NCI-H446 treated with DMSO at 0.1 percent for 48 hours (cell line): ENCODE measurements at regions not wholly inside any gene's neighbourhood (a gene's known extent, or its start where the extent isn't known, plus 50 kb on each side); places are given as distances from the start of the nearest gene placed in this dataset.

Source experiments
- DNase-seq: peaks from one replicate; lab custom pipeline; 2025; lab: John Stamatoyannopoulos, UW

DNA sequence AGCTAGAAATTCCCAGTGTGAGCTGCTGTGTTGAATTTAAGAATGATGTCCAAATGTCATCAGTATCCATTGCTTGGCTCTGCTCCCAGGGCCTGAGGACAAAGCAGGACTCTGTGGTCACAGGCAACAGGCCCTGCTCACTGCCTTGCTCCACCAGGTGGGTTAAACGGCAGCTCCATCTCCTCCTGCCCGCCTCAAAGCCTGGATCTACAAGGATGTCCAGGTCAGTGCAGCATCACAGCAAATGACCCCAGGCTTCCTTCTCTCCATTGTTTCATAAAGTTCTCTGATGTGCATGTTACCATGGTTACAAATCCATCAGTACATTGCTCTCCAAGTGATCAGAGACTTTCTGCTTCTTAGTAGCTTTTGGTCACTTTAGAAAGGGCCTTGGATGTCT lies 322.0 kb upstream of the ZNF32 start:
- DNase-seq, result no peak

DNA sequence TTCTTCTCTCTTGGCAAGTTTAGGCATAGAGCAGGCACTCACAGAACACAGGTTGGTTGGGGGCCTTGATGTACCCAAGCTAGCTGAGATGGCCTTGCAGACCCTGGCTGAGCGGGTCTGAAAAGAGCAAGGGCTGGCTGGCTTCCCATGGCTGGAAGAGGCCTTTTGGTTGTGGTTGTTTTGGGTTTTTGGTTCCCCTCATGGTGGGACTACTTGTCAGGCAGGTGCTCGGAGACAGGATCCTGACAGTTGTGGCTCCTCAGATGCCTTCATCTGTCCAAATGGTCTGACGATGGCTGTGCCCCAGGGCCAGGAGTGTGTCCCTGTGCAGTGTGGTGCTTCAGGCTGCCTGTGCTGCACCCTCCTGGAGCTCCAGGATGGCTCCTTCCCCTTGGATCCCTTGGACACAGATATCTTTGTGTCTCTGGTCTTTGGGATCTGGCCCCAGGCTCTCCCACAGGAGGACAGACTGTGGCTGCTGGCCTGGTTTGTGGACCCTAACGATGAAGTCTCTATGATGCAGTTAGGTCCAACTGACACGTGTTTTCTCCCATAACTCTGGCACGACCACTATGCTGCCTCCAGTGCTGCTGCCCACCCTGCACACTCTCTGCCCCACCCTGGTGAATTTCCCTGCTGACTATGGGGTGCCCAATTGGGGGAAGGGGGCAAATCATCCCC lies 321.5 kb upstream of the ZNF32 start:
- no peak for DNase-seq

DNA sequence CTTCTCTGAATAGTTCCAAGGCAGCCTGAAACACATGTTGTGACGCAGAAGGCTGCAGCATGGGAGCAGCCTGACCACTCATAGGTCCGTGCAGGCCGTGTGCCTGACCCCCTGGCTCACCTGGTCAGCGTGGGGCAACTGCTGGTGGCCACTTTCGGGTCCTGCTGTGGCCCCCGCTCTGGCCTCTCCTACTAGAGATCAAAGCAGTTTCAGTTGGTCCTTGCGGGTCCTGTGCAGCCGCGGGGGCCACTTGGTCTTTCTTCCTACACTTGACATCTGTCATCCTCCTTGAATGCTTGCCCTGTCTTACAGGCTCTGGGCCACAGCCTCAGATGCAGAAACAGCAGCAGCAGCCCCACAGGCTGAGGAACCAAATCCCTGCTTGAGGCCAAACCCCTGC lies 320.8 kb upstream of the ZNF32 start:
- no peak for DNase-seq

DNA sequence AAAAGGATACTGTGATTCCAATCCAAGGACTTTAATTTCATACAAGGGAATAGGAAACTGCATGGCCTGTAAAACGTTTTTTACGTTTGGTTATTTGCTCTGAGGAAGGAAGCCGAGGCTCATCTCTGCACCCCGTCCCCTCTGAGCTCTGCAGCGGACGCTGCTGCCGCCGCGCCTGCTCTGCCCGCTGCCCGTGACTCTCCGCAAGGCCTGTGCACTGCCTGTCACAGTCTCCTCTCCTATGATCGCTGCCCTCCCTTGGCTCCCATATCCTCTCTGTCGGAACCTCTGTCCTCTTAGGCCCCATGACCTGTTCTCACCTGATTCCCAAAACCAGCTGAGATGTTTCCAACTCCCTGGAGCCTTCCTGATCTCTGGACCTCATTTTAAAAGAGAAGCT lies 320.3 kb upstream of the ZNF32 start:
- no peak for DNase-seq

DNA sequence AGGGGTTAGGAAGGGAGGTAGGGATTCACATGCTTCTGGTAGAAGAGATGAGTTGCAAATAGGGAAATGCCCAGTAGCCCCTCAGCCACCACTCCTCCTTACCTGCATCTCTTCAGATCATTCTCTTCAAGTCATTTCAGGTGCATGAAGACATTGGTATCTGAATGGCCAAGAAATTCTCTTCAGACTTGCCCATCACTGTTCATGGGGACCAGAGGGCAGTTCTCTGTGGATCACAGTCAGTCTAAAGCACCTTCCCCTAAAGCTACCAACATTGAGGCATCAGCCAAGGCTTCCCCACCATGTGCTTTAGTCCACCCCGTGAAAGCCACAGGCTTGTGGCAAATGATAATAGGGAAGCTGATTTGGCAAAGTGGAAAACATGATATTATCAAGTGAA lies 319.4 kb upstream of the ZNF32 start:
- DNase-seq, result no peak

DNA sequence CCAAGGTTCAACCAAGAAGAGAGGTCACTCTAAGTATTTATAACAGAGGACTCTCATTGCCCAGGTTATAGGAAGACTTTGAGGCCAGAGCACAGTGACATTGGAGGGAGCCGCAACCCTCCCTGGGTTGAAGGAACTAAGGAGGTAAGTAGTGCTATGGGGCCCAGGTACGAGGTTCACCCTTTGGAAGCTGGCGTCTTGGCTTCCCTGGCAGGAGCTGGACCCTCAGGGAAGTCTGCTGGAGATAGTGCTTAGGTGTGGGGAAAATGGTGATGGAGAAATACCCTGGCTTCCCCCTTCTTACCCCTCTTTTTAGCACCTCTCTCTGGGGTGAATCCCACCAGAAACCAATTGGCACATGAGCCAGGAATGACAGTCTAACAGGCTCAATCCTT lies 317.9 kb upstream of the ZNF32 start:
- DNase-seq, result no peak

DNA sequence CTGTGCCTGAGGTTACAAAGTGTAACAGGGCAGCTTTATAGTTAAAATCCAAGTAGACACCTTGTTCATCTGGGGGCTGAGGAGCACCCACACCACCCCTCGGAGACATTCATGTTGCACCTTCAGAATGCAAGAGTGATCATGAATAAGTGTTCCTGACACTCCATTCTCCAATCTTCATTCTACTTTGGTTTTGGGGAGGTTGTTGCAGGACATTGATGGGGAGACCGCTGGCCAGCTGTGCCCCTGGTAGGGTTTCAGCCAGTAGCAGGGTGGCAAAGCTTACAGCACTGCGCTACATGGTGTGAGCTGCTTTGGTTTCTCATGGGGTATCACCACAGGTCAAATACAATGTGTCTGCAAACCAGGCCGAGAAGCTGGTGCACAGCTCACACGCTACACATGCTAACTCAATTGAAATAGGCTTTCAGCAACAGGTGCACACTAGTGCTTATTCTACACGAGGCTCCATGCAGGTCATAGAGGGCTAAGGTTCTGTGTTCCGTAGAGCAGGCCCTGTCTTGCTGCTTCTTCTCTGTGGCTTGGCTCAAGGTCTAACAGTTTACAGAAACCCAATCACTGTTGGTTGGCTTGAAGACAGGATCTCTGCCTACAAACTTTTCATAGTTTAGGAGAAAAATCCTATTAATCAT lies 317.4 kb upstream of the ZNF32 start:
- DNase-seq, result no peak

DNA sequence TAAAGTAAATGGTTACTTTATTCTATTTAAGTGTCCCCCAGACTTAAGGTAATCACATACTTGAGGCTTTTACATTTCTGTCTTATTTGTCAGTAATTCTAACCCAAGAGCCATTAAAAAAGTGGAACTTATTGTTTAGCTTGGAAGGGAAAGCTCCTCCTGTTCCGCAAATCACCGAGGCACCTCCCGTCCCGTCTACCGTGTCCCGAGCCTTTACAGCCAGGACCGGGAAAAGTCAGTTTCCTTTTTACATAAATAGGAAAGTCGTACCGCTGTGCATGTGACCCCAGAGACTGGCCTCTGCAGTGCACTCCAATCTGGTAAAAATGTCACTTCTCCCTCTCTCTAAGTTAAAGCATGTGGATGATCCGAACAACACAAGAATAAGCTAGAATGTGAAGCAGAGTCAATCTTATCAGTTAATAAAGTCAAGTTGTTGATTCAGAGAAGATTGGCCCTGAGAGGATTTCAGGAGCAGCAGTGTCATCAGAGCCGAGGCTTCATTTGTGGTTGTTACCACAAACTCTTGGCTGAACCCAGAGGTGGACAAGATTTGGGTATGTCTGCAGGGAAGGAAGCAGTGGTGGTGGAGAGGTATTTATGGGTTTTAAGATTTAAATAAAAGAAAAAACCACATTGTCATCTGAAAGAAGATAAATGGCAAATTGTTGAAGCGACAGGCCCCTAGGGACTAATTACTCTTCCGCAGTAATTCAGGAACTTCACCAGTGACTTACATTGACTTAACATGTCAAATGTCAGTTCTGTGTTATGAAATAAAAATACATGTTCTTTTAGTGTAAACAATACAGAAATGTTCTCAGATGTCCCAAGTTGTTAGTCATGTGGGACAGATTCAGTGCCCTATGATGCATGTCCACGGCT lies 316.6 kb upstream of the ZNF32 start:
- DNase-seq, result no peak

DNA sequence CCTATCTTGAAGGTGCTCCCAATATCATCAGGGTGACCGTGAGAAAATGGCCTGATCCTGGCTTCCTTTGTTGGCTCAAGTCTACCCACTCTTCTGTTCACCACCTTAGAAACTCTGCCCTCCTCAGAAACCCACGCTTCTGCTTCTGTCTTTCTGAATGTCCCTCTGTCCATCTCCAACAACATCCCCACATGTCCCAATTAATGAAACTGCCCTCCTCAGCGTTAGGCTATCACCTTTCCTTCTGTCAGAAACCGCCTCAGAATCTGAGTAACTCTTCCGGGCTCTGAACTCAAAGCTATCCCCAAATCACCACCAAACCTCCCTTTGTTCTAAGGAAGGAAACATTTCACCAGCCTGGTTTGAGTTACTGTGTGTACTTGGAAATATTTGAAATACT lies 315.8 kb upstream of the ZNF32 start:
- DNase-seq, result no peak

DNA sequence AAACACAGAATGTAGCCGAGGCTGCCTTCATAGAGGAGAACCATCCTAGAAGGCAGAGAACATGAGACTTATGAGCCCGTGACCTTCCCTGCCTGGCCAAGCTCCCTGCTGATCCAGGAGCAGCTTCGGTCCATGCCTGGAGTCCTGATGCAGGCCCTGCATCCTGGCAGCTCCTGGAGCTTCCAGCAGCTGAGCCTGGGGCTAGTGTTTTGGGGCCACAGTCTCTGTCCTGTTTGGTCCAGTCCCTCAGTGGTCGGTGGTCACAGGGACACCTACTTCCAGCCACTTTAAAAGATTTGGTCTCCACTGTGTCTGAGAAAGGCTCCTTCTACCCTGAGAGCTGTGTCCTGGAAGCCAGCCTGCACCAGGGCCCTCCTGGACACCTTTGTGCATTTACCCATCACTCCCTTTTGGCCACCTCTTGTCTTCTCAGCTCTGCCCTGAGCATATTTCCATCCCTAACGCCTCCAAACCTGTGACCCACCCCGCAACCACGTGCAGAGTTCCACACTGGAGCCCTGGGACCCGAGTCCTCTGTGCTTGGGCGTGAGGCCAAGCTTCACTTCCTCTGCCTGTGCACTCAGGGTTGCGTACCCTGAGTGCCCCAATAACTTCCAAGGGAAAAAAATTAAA lies 315.2 kb upstream of the ZNF32 start:
- no peak for DNase-seq

DNA sequence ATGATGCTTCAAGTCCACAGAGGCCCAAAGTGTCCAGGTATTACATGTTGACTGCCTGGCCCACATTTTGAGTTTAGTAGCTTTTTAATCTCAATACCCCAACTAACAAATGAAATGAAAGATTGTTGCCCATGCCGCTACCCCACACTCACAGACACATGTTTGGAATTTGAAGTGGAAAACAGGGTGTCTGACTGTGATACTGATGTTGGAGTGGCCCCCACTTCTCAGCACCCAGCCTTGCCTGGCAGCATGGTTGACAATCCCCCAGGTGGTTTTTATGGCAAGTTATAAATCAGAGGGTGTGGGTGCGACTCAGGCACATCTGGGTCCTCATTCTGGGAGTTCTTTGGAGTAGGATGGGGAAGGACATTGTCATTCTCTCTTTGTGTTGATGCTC lies 314.7 kb upstream of the ZNF32 start:
- DNase-seq, result no peak

DNA sequence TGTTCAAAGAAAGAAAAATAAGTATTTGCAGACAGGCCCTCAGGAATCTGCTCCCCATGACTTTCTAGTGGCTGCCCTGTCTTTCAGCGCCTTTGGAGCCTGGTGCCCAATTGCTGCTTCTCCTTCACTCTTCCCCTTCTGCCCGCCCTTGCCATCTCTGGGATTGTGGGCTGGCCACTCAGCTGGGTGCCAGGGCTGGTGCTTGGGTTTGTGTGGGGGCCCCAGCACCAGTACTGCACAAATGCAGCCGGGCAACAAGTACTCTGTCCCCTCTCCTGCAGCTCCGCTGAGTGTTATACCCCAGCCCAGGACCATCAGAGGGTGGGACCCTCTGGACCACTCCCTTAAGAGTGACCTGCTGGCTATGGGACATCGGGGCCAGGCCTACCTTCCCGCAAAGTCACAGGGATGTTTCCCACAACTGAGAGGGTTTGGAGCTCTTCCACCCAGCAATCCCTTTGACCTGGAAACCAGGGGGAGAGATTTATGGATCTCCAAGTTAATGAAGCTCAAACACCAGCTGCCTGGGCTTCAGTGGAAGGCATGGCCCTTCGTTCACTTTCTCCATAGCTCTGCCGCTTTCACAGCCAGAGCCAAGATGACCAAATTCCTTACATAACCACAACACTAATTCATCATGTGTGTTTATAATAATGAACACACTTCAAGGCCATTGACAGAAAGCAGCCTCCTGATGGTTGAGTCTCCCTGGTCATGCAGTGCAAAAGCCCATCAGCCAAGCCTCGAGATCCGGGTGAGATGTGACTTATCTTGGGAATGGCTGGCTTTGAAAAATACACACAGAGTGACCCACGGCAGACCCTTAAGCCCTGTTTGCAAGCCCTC lies 313.9 kb upstream of the ZNF32 start:
- no peak for DNase-seq

DNA sequence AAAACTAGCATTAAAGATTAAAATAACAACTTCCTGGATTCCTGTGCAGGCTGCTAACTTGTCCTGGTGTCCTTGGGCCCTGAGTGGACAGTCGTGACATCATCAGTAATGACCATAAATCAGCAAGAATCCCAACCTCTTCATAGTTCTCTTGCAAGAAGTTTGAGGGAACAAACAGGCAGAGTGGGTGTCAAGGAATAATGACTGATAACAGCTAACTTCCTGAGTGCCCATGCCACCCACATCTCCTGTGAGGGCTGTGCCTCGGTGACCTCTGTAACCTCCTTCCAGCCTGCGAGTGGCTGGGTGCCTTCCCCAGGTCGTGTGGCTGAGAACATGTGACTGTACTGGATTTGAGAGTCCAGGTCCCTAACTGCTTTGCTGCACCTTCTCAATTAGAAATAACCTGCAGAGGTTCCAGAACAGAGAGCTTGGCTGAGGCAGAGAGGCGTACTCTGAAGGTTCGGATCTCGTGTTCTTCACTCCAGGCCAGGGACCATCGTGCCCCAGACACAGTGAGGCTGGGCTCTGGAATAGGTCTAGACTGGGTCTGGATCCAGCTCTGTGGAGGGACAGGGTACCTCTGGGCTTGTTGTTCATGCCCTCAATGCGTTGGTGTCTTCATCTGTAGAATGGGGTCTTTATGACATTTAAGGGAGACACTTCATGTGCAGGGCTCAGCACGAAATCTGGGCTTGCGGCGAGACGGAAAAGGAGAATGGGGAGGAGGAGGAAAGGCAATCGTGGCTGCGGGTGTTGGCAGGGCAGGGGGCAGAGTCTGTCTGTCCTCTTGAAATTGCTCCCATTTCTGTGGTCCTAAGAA lies 313.1 kb upstream of the ZNF32 start:
- DNase-seq, result no peak

DNA sequence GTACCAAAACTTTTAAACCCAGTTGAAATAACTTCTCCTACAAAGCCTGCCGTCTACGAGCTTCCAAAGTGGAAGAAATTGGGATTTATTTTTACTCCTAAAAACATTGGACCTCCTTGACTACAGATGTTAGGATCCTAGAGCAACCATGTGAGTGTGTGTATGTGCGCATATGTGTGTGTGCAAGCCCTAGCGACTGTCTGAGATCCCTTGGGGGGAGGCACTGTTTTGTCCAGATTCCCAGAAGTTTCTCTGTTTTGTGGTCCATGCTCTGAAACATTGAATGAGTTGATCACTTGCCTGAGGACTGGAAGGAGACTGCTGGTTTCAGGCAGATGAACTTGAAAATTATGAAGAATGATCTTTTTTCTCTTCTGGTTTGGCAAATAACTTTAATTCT lies 312.3 kb upstream of the ZNF32 start:
- DNase-seq, result no peak

DNA sequence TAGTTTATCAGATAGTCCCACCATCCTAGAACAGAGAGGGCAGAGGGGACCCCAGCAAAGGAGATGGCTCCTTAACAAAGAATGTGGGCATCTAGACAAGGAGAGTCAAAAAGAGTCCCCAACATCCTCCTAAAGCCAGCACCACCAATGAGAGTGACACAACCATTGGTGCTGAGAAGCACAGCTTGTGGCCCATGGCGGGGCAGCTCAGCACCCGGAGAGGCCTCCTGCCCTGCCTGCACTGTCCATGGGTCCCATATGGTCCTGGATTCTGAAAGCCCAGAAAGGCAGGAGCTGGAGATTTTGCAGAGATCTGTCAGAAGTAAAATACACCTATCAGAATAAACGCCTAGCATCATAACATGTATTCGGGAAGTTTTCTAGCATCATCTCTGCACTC lies 311.8 kb upstream of the ZNF32 start:
- no peak for DNase-seq

DNA sequence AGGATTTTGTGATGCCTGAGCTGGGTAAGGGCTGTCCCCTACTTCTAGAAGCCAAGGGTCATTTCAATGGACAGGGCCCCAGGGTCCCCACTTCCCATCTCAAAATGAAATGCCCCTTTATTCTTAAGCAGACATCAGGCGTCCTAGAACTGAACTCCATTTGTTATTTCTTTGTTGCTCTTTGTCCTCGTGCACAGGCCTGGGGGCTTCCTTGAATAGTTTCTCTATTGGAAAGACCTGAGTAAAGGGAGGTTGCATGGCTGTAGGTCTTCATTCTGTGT lies 311.4 kb upstream of the ZNF32 start:
- DNase-seq, result no peak

DNA sequence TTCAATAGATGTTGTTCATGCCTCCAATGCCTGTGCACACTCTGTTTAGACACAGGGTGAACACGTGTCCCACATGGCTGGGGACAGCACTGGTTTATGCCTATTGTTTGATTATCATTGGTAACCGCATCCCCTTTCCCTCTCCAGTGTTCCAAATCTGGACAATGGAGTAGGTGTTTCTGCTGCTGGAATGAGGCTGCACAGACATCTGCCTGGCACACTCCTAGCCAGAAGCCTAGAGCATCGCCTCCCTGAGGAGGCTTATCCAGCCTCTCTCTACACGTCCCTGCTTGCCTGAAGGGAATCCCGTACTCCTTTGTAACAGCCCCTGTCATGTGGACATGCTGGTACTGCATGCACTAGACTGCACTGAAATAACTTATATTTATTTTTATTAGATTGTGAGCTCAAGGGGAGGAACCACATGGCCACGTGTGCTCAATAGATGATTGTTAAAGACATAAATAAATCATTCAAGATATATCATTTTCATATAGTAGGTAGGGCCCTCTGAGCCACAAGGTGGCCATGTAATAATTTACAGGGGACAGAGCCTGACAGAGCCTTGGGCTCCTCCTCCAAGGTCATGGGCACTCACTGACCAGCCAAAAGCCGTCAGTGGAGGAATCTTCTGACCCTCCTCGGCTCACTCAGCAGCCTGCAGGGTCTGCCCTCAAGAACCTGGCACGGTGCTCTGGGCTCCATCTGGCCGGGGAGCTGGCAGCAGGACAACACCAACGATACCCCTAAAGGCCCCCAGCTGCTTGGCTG lies 310.9 kb upstream of the ZNF32 start:
- DNase-seq, result no peak

DNA sequence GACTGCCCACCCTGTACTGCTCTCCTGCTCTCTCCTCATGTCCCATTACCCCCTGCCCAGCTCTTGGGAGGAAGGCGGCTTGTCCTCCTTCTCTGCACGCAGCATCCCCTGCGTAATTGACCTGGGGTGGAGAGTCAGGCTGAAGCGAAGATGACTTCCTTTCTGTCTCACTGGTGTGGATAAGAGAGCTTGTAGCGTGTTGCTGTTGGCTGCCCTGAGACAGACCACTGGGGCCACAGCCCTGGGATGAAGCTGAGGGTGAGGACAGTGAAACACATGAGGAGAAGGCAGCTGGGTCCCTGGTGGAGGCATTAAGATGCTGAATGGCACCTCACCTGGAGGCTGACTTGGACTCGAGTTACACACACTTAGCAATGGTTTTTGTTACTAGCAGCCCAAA lies 310.3 kb upstream of the ZNF32 start:
- DNase-seq, result no peak

DNA sequence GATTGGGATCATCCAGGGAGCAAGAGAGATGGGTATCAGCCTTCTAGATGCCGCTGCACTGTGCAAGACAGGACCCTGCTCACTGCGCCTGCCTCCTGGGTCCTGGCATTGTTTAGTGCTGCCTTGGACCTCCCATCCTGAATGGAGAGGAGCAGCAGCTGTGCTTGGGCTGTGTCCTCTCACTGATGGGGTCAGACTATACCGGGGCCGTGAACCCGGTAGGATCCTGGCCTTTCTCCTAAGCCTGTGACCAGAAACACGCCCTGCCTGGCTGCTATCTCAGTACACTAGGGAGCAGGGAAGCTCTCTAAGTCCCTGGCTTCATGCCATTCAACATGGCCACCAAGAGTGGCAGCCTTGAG lies 309.4 kb upstream of the ZNF32 start:
- DNase-seq, result no peak

DNA sequence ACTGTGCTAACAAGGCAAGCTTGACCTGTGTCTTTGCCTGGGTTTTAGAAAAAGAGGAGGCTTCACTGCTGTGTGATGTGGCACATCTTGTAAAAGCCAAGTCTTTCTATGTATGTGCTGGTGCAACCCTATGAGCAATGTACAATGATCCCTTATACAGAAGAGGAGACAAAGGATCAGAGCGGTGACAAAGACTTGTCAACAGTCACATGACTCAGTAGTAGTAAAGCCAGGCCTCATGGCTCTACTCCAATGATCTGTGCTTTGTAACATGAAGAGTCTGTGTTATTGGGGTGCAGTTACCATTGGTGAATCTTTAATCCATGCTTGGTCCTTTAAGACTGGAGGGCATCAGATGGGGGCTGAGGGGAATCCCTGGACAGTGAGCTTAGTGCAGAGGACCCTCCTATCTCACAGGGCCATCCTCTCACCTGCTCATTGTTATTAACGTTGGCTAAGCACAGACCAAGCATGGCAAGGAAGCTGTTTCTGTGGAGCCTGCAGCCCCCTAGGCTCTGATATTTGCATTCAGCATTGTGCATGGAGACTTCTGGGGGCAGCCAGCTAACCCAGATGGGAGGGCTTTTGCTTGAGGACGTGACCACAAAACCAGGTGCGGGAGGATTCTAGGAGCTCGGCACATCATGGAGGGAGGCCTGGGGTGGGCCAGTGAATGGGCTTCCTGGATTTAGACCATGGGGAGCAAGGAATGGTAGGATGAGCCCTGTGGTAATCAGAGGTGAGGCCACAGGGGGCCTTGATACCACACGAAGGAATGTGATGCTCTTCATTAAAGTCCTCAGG lies 308.8 kb upstream of the ZNF32 start:
- DNase-seq, result no peak
